Esophagus (tissue), 2 donors: ENCODE measurements at regions not wholly inside any gene's neighbourhood (a gene's known extent, or its start where the extent isn't known, plus 50 kb on each side); places are given as distances from the start of the nearest gene placed in this dataset.

ENCODE experiments used
- H3K27ac ChIP-seq, 2 donors: one replicate each; pipeline ENCODE4 v1.5.1; 2013; ENCODE audit warnings: low read depth in 2 of 2, mild to moderate bottlenecking in 2 of 2, inconsistent platforms in 1 of 2, low read length in 1 of 2, moderate library complexity in 1 of 2
- H3K27me3 ChIP-seq, 2 donors: one replicate each; pipeline ENCODE4 v1.6.1; 2013; ENCODE audit warnings: low read length in 2 of 2, control low read depth in 1 of 2, mild to moderate bottlenecking in 1 of 2; ENCODE audit not compliant: insufficient read depth in 2 of 2, control insufficient read depth in 1 of 2
- H3K36me3 ChIP-seq, 2 donors: one replicate each; pipeline ENCODE4 v1.6.1; 2013; ENCODE audit warnings: low read length in 1 of 2; ENCODE audit not compliant: control insufficient read depth in 2 of 2, insufficient read depth in 2 of 2
- H3K4me1 ChIP-seq, 2 donors: one replicate each; pipeline ENCODE4 v1.6.1; 2013; ENCODE audit warnings: low read length in 1 of 2; ENCODE audit not compliant: control insufficient read depth in 2 of 2, insufficient read depth in 2 of 2
- H3K4me3 ChIP-seq, 2 donors: one replicate each; pipeline ENCODE4 v1.5.1; 2013; ENCODE audit warnings: low read length in 2 of 2, mild to moderate bottlenecking in 2 of 2, low read depth in 1 of 2, moderate library complexity in 1 of 2
- H3K9me3 ChIP-seq, 2 donors: one replicate each; pipeline ENCODE4 v1.6.1; 2013; ENCODE audit warnings: mild to moderate bottlenecking in 2 of 2, low read depth in 1 of 2, low read length in 1 of 2, moderate library complexity in 1 of 2; ENCODE audit not compliant: control insufficient read depth in 2 of 2, insufficient read depth in 1 of 2
- WGBS, 2 donors: extraction: QIAGEN DNeasy Blood & Tissue Kit; methylation state at CpG; one replicate each; pipeline ENCODE4 v1.1.7; 2013; 5-methylcytosine and 5-hydroxymethylcytosine counted together
- donor health status: healthy with polysubstance abuse.
- donor health status: Bipolar disorder and iron deficiency.

DNA sequence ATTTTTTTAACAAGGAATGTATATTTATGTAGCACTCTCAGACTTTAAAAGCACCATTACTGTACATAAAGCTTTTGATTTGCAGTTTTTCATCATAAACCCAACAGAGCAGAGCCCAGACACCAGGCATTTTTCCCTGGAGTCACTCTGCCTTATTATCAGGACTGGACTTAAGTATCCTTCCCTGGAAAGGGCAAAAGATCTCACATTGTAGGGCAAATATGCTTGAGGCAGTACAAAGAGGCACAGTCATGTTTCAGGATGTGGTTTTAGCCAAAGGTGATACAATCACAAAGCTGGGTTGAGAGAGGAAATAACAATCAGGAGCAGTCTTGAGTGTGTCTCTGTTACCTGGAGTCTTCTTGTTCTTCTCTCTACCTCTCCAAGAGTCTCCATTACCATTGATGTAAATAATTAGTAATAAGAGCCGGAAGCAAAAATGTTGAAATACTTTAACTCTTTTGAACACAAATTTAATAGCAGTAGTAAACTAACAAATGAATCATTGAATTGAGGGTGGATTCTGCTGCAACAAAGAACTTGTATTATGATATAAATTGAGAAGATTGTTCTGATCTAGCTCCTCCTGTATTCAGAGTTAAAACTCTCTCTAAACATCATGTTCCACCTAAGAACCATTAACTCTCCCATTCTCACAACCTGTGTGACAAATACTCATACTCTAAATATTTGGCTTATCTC, 160.5 kb downstream of the LTN1 start:
- Histone ChIP-seq H3K4me3 (no peak overlapping the region), H3K27me3 (no peaks in the 10 kb centered on the region), H3K4me1 (no peaks in the 10 kb centered on the region), H3K36me3 (no peaks in the 10 kb centered on the region), H3K27ac (no peak overlapping the region), H3K9me3 (no peaks in the 10 kb centered on the region)
- 53 to 72% methylated on average over 1 of the region's 1 CpG for WGBS, 2 donors

DNA sequence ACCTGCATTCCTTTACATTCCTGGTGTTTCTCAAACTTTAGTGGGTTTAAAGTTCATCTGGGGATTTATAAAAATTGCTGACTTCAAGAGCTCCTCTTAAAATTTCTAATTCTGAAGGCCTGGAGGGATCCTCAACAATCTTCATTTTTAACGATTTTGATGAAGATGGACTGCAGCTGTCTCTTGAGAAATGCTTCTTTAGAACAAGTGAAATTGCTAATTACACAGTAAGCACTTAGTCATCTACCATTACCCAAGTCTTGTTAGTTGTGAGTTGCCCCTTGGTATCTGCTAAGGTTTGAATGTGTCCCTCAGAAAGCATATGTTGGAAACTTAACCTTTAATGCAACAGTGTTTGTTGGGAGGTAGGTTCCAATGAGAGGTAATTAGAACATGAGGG, 163.7 kb downstream of the LTN1 start:
- Histone ChIP-seq H3K27ac (no peak overlapping the region), H3K36me3 (no peaks in the 10 kb centered on the region), H3K9me3 (no peaks in the 10 kb centered on the region), H3K4me3 (no peak overlapping the region), H3K27me3 (no peaks in the 10 kb centered on the region), H3K4me1 (no peaks in the 10 kb centered on the region)
- 62 to 76% methylated on average over 1 of the region's 1 CpG for WGBS, 2 donors

DNA sequence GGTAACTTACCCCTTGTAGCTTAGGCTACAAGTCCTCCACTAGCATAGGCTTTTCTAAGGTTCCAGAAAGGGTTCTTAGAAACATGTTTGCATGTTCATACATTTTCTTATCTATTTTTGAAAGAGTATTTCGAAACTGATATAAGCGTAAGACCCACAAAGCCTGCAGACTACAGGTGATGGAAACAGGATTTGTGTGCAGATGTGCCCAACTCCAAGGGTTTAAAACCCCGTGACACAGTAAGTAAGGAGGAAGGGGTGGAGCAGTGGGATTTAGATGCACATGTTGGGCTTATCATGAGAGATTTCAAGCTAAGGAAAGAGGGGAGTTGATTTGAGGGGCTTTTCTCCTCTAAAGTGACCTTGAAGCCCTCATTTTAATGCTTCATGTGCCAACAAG, 164.7 kb downstream of the LTN1 start:
- H3K36me3 ChIP-seq: no peaks in the 10 kb centered on the region
- 87 to 88% methylated on average over 3 of the region's 3 CpGs for WGBS, 2 donors
- H3K4me3 ChIP-seq: no peak overlapping the region

DNA sequence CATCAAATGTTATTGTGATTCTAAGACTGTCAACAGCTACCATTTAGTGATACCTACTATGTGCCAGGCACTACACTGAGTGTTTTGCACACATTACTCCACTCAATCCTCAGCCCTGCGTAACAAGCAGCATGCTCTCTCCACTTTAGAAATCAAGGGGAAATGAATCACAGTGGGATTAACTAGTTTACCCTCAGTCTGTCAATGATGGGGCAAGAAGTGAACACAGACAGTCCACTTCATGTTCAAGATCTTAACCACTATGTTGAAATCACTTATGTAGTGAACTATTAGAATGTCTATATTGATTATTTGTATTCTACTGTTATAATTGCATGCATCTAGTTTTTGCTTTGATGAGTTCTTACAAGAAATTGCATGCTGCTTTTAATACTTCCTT, 165.3 kb downstream of the LTN1 start:
- H3K9me3 ChIP-seq: no peaks in the 10 kb centered on the region
- no peaks in the 10 kb centered on the region for H3K36me3 ChIP-seq
- H3K4me3 ChIP-seq: no peak overlapping the region
- WGBS, 2 donors: 79 to 86% methylated on average over 1 of the region's 1 CpG
- H3K27me3 ChIP-seq: no peaks in the 10 kb centered on the region
- no peaks in the 10 kb centered on the region for H3K4me1 ChIP-seq
- H3K27ac ChIP-seq: no peak overlapping the region

More for the DNA sequence above, 164.7 kb downstream of the LTN1 start:
- Histone ChIP-seq H3K27ac (no peak overlapping the region), H3K27me3 (no peaks in the 10 kb centered on the region), H3K4me1 (no peaks in the 10 kb centered on the region), H3K9me3 (no peaks in the 10 kb centered on the region)

DNA sequence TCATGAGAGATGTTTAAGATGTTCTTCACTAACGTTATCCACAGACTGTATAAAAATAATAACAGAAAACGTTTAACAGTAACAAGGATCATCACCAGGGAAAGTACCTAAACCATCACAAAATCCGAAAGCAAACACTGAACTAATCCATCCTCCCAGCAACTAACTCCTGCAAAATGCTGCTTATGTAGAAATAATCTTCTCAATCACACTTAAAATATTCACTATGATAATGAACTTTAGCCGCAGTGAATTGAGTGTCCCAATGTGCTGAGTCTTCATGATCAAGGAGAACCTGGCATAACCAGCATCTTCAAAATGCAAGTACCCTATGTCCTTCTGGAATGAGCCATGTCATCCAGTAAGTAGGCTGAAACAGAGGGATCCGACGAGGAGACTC, 166.1 kb downstream of the LTN1 start:
- no peaks in the 10 kb centered on the region for H3K4me1 ChIP-seq
- WGBS, 2 donors: 65 to 72% methylated on average over 6 of the region's 6 CpGs
- H3K9me3 ChIP-seq: no peaks in the 10 kb centered on the region
- H3K27me3 ChIP-seq: no peaks in the 10 kb centered on the region
- H3K4me3 ChIP-seq: no peak overlapping the region
- H3K36me3 ChIP-seq: no peaks in the 10 kb centered on the region
- H3K27ac ChIP-seq: no peak overlapping the region

DNA sequence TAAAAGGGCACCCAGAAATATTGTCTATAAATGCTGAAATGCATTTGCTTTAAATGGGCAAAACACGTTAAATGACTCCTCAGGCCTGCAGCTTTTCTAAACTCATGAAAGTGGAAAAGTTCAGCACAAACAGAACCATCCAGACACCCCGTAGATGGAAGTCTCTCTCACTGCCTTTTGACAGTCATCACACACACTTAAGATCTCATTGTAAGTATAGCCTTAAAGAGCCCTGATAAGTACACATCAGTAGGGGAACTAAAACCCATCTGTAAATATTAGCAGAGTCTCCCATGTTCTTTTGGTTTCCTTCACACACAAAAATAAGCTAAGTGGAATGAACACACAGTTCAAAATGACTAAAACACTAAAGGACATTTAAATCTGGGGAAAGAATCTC, 166.7 kb downstream of the LTN1 start:
- H3K4me3 ChIP-seq: no peak overlapping the region
- peak overlapping the region in 1 of 2 donors; percentile 20 for H3K27ac ChIP-seq
- no peaks in the 10 kb centered on the region for H3K27me3 ChIP-seq
- H3K9me3 ChIP-seq: no peaks in the 10 kb centered on the region
- WGBS, 2 donors: 69 to 78% methylated on average over 2 of the region's 2 CpGs
- H3K36me3 ChIP-seq: no peaks in the 10 kb centered on the region
- H3K4me1 ChIP-seq: no peaks in the 10 kb centered on the region

DNA sequence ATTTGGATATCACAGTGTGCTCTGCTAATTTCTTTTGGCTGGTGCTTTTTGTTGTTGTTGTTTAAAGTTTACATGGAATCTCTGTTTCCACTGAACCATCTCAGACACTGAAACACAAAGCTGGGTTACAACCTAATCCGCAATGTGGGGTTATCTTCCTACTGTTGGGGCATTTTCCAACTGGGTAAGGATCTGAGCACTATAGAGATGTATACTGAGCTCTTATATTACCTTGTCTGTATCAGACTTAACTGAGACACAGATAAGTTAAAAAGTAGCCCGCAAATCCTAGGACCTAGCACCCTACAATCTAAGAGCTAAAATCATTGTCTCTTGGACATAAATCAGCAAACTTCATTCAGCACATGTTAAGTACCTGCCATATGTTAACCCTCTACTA, 169.2 kb downstream of the LTN1 start:
- Histone ChIP-seq H3K4me3 (no peak overlapping the region), H3K27ac (peak overlapping the region in 1 of 2 donors; percentile 38), H3K36me3 (no peaks in the 10 kb centered on the region), H3K4me1 (no peaks in the 10 kb centered on the region), H3K9me3 (no peaks in the 10 kb centered on the region), H3K27me3 (no peaks in the 10 kb centered on the region)
- 72 to 84% methylated on average over 2 of the region's 2 CpGs for whole genome bisulfite sequencing, 2 donors

DNA sequence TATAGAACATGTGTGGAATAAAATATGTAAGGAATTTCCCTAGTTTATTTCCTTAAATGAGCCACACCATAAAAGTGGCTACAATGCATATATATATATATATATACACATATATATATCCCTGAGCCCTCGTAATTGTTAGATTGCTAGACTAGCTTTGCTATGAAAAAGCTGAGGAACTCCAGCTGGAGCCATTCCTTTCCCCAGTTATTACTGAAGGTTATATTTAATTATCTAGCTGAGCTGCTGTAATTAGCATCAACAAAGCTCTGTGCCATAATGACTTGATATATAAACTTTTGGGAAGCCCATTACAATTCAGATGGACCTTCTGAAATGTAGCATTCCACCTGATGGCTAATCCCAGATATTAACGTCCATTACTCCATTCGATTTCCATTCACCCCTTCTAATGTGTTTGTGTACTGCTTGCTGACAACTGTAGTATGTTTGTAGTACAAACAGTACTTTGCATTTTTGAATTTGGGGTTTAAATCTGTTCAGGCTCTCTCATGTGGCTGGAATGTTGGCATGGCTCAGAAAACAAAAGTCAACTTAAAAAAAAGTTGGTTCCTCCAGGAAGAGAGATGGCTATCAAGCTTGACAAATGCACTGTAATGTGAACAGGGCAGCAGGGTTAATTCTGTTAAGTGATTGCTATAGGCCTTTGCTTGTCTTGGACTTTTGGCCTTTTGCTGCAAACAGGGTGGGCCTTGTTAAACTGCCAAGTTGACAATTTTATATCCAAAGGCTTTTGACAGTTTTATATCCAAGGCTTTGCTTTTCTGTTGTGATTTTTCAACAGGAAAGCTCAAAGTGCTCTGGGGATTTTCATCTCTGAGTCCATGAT, 170.0 kb downstream of the LTN1 start:
- H3K4me1 ChIP-seq: no peaks in the 10 kb centered on the region

DNA sequence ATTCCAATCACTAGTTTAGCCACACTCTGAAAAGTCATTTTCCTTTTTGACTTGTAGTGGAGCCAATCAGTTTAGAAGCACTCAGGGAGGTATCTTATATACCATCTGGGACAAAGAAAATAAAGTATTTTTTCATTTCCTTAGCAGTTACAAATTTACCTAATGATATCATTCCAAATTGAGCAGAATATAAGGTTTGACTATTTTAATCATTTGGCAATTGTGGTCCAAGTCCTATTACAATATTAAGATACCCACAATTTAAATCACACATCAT, 170.6 kb downstream of the LTN1 start:
- no peak overlapping the region for H3K4me3 ChIP-seq
- no peaks in the 10 kb centered on the region for H3K9me3 ChIP-seq
- H3K36me3 ChIP-seq: no peaks in the 10 kb centered on the region
- no peaks in the 10 kb centered on the region for H3K27me3 ChIP-seq
- H3K27ac ChIP-seq: no peak overlapping the region
- H3K4me1 ChIP-seq: no peaks in the 10 kb centered on the region

More for the DNA sequence above, 170.0 kb downstream of the LTN1 start:
- H3K4me3 ChIP-seq: no peak overlapping the region
- H3K27ac ChIP-seq: peak overlapping the region in 1 of 2 donors; percentile 22
- no peaks in the 10 kb centered on the region for H3K9me3 ChIP-seq
- no peaks in the 10 kb centered on the region for H3K36me3 ChIP-seq
- 56 to 61% methylated on average over 3 of the region's 3 CpGs for WGBS, 2 donors
- no peaks in the 10 kb centered on the region for H3K27me3 ChIP-seq
